Liver (tissue), 8 donors: ENCODE measurements at regions not wholly inside any gene's neighbourhood (a gene's known extent, or its start where the extent isn't known, plus 50 kb on each side); places are given as distances from the start of the nearest gene placed in this dataset.

Source experiments
- DNase-seq: peaks from one replicate; pipeline ENCODE4 v3.0.0-alpha.2; 2017; ENCODE audit warnings: low spot score
- H3K27ac ChIP-seq, 2 donors: one replicate each; pipeline ENCODE4 v1.7.0; 2013; ENCODE audit warnings: inconsistent platforms in 2 of 2, low read length in 2 of 2, control low read depth in 1 of 2, low read depth in 1 of 2, mild to moderate bottlenecking in 1 of 2
- H3K27me3 ChIP-seq, 4 donors: one replicate each; pipeline versions ENCODE4 v1.6.1 to v1.7.0; 2013; ENCODE audit warnings: low read length in 3 of 4, inconsistent platforms in 1 of 4, mild to moderate bottlenecking in 1 of 4, moderate library complexity in 1 of 4; ENCODE audit not compliant: control insufficient read depth in 4 of 4, insufficient read depth in 4 of 4
- H3K36me3 ChIP-seq, 4 donors: one replicate each; pipeline versions ENCODE4 v1.6.1 to v1.7.0; 2013; ENCODE audit warnings: low read length in 3 of 4, mild to moderate bottlenecking in 3 of 4, low read depth in 1 of 4, moderate library complexity in 1 of 4; ENCODE audit not compliant: control insufficient read depth in 4 of 4, insufficient read depth in 3 of 4
- H3K4me1 ChIP-seq, 4 donors: one replicate each; pipeline versions ENCODE4 v1.6.1 to v1.7.0; 2013; ENCODE audit warnings: low read length in 3 of 4, mild to moderate bottlenecking in 3 of 4, moderate library complexity in 1 of 4; ENCODE audit not compliant: control insufficient read depth in 4 of 4, insufficient read depth in 4 of 4
- H3K4me3 ChIP-seq, 3 donors: one replicate each; pipeline versions ENCODE4 v1.6.1 to v1.7.0; 2013; ENCODE audit warnings: low read length in 3 of 3, control low read depth in 1 of 3, low read depth in 1 of 3, mild to moderate bottlenecking in 1 of 3
- H3K9ac ChIP-seq, 2 donors: one replicate each; pipeline ENCODE4 v1.7.0; 2013; ENCODE audit warnings: low read length in 2 of 2, mild to moderate bottlenecking in 2 of 2, moderate library complexity in 2 of 2, control low read depth in 1 of 2, low read depth in 1 of 2
- H3K9me3 ChIP-seq, 4 donors: one replicate each; pipeline versions ENCODE4 v1.6.1 to v1.7.0; 2013; ENCODE audit warnings: low read length in 3 of 4; ENCODE audit not compliant: control insufficient read depth in 4 of 4
- ATF3 ChIP-seq: IDR thresholded peaks from 2 replicates; pipeline ENCODE4 v1.6.1; 2016; ENCODE audit warnings: antibody characterized with exemption
- CTCF ChIP-seq: fragments of 150-350 bp; IDR thresholded peaks from 2 replicates; pipeline ENCODE4 v1.5.1; 2017; ENCODE audit warnings: improper control_type of control experiment, low read depth, low read length; ENCODE audit not compliant: missing input control
- FOXA1 ChIP-seq: IDR thresholded peaks from 2 replicates; pipeline ENCODE4 v1.6.1; 2016; ENCODE audit warnings: antibody characterized with exemption
- GABPA ChIP-seq, 2 donors: IDR thresholded peaks in 1 of 2; conservative IDR thresholded peaks in 1 of 2; 2 replicates each; pipeline ENCODE4 v1.6.1; 2016; ENCODE audit warnings: antibody characterized with exemption in 2 of 2, mild to moderate bottlenecking in 1 of 2, moderate library complexity in 1 of 2
- HNF4G ChIP-seq: IDR thresholded peaks from 2 replicates; pipeline ENCODE4 v1.6.1; 2016; ENCODE audit warnings: antibody characterized with exemption
- JUND ChIP-seq, 2 donors: IDR thresholded peaks; 2 replicates each; pipeline ENCODE4 v1.6.1; 2016; ENCODE audit warnings: antibody characterized with exemption in 2 of 2
- RAD21 ChIP-seq, 2 donors: IDR thresholded peaks; 2 replicates each; pipeline ENCODE4 v1.6.1; 2016; ENCODE audit warnings: antibody characterized with exemption in 2 of 2, mild to moderate bottlenecking in 2 of 2
- REST ChIP-seq: IDR thresholded peaks from 2 replicates; pipeline ENCODE4 v1.6.1; 2016; ENCODE audit warnings: antibody characterized with exemption, mild to moderate bottlenecking
- RXRA ChIP-seq, 2 donors: IDR thresholded peaks; 2 replicates each; pipeline ENCODE4 v1.6.1; 2017 to 2018; ENCODE audit warnings: antibody characterized with exemption in 2 of 2, mild to moderate bottlenecking in 1 of 2
- SP1 ChIP-seq: IDR thresholded peaks from 2 replicates; pipeline ENCODE4 v1.6.1; 2018; ENCODE audit warnings: antibody characterized with exemption, mild to moderate bottlenecking
- TAF1 ChIP-seq: conservative IDR thresholded peaks from 2 replicates; pipeline ENCODE4 v1.6.1; 2016; ENCODE audit warnings: antibody characterized with exemption, mild to moderate bottlenecking
- ZBTB33 ChIP-seq: IDR thresholded peaks from 2 replicates; pipeline ENCODE4 v1.6.1; 2016; ENCODE audit warnings: antibody characterized with exemption
- WGBS: extraction: QIAGEN DNeasy Blood & Tissue Kit; methylation state at CpG from one replicate; pipeline ENCODE4 v1.1.7; 2013; 5-methylcytosine and 5-hydroxymethylcytosine counted together
- TF ChIP-seq, protein P1 (sequence below): IDR thresholded peaks from 2 replicates; pipeline ENCODE4 v1.6.1; 2016; ENCODE audit warnings: antibody characterized with exemption
- donor health status: healthy.
- donor health status: healthy.
- donor health status: healthy.
- donor health status: healthy.
- donor health status: healthy.

- 89% methylated on average over 14 of the region's 14 CpGs for WGBS
- no peak for DNase-seq
These were observed 122.3 kb upstream of the TMPRSS2 start for GRCh38 chr21:41630249-41630648.

DNA sequence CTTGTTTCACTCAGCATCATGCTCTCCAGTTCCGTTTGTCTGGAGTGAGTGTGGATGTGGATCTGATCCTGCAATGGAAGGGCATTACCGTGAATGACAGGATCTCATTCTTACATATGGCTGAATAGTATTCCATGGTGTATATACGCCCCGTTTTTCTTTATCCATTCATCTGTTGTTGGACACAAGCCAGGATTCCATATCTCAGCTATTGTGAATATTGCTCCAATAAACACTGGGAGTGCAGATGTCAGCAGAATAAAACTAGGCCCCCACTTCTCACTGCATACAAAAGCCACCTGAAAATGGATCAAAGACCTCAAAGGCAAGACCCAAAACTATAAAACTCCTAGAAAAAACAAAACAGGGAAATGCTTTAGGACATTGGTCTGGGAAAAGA is 120.3 kb upstream of the TMPRSS2 start:
- Histone ChIP-seq H3K36me3 (no peaks in the 10 kb centered on the region), H3K4me3 (no peak overlapping the region), H3K27me3 (no peaks in the 10 kb centered on the region), H3K27ac (no peak overlapping the region), H3K9ac (no peak overlapping the region), H3K4me1 (no peaks in the 10 kb centered on the region), H3K9me3 (no peaks in the 10 kb centered on the region)
- 80% methylated on average over 4 of the region's 4 CpGs for WGBS
- TF ChIP-seq GABPA (IDR thresholded peaks at IDR 0.05 in 1 of 2, conservative IDR thresholded peaks at IDR 0.05 in 1 of 2), result no peak
- DNase-seq, result no peak

More at GRCh38 chr21:41630249-41630648, 122.3 kb upstream of the TMPRSS2 start:
- H3K4me3 ChIP-seq, result no peak overlapping the region
- H3K9ac ChIP-seq, result no peak overlapping the region
- no peak for TF ChIP-seq RXRA (IDR thresholded peaks at IDR 0.05)
- TF ChIP-seq JUND (IDR thresholded peaks at IDR 0.05), result no peak
- TF ChIP-seq, protein P1, sequence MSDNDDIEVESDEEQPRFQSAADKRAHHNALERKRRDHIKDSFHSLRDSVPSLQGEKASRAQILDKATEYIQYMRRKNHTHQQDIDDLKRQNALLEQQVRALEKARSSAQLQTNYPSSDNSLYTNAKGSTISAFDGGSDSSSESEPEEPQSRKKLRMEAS, result no peak
- no peak overlapping the region for H3K27ac ChIP-seq
- H3K9me3 ChIP-seq, result no peaks in the 10 kb centered on the region
- H3K27me3 ChIP-seq, result no peaks in the 10 kb centered on the region
- no peaks in the 10 kb centered on the region for H3K36me3 ChIP-seq
- no peaks in the 10 kb centered on the region for H3K4me1 ChIP-seq

GRCh38 chr21:41627428-41627827 is 119.5 kb upstream of the TMPRSS2 start:
- Histone ChIP-seq H3K9me3 (no peaks in the 10 kb centered on the region), H3K27ac (no peak overlapping the region), H3K36me3 (no peaks in the 10 kb centered on the region), H3K4me3 (no peak overlapping the region), H3K4me1 (no peaks in the 10 kb centered on the region), H3K9ac (no peak overlapping the region), H3K27me3 (no peaks in the 10 kb centered on the region)
- TF ChIP-seq RXRA (IDR thresholded peaks at IDR 0.05), result no peak
- TF ChIP-seq SP1, result no peak
- no peak for TF ChIP-seq GABPA (IDR thresholded peaks at IDR 0.05 in 1 of 2, conservative IDR thresholded peaks at IDR 0.05 in 1 of 2)
- TF ChIP-seq ATF3, result no peak
- no peak for TF ChIP-seq FOXA1
- TF ChIP-seq, protein P1, result no peak
- no peak for TF ChIP-seq CTCF
- TF ChIP-seq TAF1, result no peak
- no peak for TF ChIP-seq HNF4G
- TF ChIP-seq REST, result no peak
- TF ChIP-seq RAD21 (IDR thresholded peaks at IDR 0.05), result no peak
- TF ChIP-seq ZBTB33, result no peak
- no peak for DNase-seq
- WGBS, result 90% methylated on average over 2 of the region's 2 CpGs
